OCI-LY7 (cell line): ENCODE measurements at regions not wholly inside any gene's neighbourhood (a gene's known extent, or its start where the extent isn't known, plus 50 kb on each side); places are given as distances from the start of the nearest gene placed in this dataset.

Experiments used
- EZH2phosphoT487 ChIP-seq: fragments of 200-600 bp; sonication (generic); IDR thresholded peaks from 2 replicates; pipeline ENCODE4 v1.6.1; 2018; ENCODE audit warnings: low read depth, borderline replicate concordance, mild to moderate bottlenecking, mixed run types, antibody characterized with exemption, low read length, moderate library complexity, mixed read lengths
- TF ChIP-seq, protein P1 (sequence below): fragments of 200-600 bp; sonication (generic); conservative IDR thresholded peaks from 2 replicates; pipeline ENCODE4 v1.5.1; 2014; ENCODE audit warnings: mild to moderate bottlenecking, antibody characterized with exemption, low read length, moderate library complexity, mixed read lengths

DNA sequence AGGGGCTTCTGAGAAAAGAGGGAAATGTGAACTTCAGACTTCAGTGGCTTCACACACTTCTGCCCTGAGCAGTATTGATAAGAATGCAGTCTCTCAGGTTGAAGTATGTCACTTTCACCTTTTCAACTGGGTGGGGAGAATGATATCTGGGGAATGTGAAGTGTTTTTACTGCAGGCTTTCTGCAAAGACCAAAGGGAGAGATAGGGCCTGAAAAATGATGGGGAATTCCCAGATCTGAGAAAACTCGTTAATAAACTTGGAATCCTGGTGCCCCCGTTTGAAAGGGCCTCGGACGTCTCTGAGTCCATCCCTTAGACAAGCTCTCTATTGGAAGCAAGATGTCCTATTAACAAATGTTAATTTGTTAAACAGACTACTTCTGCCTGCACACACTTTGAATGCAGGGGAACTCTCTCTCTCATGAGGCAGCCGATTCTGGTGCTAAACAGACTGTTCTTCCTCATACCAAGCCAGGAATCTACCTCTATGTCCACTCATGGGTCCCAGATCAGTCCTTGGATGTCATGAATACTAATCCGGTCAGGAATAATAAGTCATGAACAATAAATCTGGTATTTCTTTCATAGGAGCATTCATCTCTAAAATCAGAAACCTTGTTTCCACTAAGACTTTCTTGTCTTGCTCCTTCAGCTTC lies 193.6 kb downstream of the JCAD start:
- TF ChIP-seq, protein P1, sequence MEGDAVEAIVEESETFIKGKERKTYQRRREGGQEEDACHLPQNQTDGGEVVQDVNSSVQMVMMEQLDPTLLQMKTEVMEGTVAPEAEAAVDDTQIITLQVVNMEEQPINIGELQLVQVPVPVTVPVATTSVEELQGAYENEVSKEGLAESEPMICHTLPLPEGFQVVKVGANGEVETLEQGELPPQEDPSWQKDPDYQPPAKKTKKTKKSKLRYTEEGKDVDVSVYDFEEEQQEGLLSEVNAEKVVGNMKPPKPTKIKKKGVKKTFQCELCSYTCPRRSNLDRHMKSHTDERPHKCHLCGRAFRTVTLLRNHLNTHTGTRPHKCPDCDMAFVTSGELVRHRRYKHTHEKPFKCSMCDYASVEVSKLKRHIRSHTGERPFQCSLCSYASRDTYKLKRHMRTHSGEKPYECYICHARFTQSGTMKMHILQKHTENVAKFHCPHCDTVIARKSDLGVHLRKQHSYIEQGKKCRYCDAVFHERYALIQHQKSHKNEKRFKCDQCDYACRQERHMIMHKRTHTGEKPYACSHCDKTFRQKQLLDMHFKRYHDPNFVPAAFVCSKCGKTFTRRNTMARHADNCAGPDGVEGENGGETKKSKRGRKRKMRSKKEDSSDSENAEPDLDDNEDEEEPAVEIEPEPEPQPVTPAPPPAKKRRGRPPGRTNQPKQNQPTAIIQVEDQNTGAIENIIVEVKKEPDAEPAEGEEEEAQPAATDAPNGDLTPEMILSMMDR = no peak
- no peak for TF ChIP-seq EZH2phosphoT487
